ENCODE measurements at regions not wholly inside any gene's neighbourhood (a gene's known extent, or its start where the extent isn't known, plus 50 kb on each side); places are given as distances from the start of the nearest gene placed in this dataset.

DNA sequence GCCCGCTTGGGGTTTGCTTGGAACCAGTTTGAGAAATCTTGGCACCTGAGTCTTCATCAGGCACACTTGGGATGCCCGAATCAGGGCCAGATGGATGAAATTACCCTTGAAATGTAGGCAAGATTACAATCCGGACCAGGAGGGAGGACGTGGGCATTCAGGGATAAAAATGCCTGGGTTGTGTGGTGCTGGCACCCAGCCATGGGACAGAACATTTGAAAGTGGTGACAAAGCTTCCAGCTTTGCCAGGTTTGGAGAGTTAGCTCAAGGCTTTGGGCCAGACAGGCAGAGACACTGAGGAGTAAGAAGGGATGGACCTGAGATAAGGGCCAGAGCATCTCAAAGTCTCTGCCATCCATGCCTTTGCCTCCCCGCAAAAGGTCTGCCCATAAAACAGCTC lies 182.2 kb downstream of the TTC32 start:
- peaks cover 9% of the 10 kb centered on the region for H3K4me1 ChIP-seq (ENCODE audit: insufficient read depth, low read length)
- no peaks in the 10 kb centered on the region for H3K9me3 ChIP-seq (ENCODE audit: low read depth, low read length)
- H3K4me3 ChIP-seq (ENCODE audit: insufficient read depth, low read length): no peak overlapping the region
- H4K20me1 ChIP-seq (ENCODE audit: insufficient read depth, low read length): no peaks in the 10 kb centered on the region
- no peak overlapping the region for H3K27ac ChIP-seq (ENCODE audit: low read depth, low read length)
- no peaks in the 10 kb centered on the region for H3K79me2 ChIP-seq (ENCODE audit: insufficient read depth, low read length)
- H2AFZ ChIP-seq (ENCODE audit: low read length): no peak overlapping the region
- TF ChIP-seq, protein P1, sequence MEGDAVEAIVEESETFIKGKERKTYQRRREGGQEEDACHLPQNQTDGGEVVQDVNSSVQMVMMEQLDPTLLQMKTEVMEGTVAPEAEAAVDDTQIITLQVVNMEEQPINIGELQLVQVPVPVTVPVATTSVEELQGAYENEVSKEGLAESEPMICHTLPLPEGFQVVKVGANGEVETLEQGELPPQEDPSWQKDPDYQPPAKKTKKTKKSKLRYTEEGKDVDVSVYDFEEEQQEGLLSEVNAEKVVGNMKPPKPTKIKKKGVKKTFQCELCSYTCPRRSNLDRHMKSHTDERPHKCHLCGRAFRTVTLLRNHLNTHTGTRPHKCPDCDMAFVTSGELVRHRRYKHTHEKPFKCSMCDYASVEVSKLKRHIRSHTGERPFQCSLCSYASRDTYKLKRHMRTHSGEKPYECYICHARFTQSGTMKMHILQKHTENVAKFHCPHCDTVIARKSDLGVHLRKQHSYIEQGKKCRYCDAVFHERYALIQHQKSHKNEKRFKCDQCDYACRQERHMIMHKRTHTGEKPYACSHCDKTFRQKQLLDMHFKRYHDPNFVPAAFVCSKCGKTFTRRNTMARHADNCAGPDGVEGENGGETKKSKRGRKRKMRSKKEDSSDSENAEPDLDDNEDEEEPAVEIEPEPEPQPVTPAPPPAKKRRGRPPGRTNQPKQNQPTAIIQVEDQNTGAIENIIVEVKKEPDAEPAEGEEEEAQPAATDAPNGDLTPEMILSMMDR (IDR thresholded peaks at IDR 0.05; ENCODE audit: extremely low read depth, low read depth, low read length): no peak
- no peaks in the 10 kb centered on the region for H3K36me3 ChIP-seq (ENCODE audit: insufficient read depth, low read length)
- no peaks in the 10 kb centered on the region for H3K27me3 ChIP-seq (ENCODE audit: insufficient read depth, low read length)
- DNase-seq (ENCODE audit: insufficient read length, low spot score, missing footprints): no peak
- no peak overlapping the region for H3K4me2 ChIP-seq (ENCODE audit: insufficient read depth, low read length)

DNA sequence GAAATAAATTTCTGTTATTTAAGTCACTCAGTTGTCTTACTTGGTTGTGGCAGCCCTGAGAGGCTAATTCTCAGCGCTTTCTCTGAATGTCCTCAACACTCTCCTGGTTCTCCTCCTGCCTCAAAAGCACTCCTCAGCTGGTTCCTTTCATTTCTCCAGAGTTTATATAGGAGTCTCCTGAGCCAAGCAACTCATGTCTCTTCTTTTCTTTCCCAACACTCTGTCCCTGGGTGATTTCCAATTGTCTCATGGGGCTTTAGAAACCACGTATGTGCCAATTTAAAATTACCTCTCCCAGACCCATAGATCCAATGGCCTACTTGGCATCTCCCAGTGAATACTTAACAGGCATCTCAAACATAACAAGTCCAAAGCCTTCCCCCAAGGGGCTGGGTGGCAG lies 184.3 kb downstream of the TTC32 start:
- H2AFZ ChIP-seq (ENCODE audit: low read length): no peak overlapping the region
- TF ChIP-seq, protein P1 (IDR thresholded peaks at IDR 0.05; ENCODE audit: extremely low read depth, low read depth, low read length): no peak
- H3K4me1 ChIP-seq (ENCODE audit: insufficient read depth, low read length): peaks cover 3% of the 10 kb centered on the region
- no peaks in the 10 kb centered on the region for H3K79me2 ChIP-seq (ENCODE audit: insufficient read depth, low read length)
- no peak for DNase-seq (ENCODE audit: insufficient read length, low spot score, missing footprints)
- no peaks in the 10 kb centered on the region for H4K20me1 ChIP-seq (ENCODE audit: insufficient read depth, low read length)
- H3K9me3 ChIP-seq (ENCODE audit: low read depth, low read length): no peaks in the 10 kb centered on the region
- no peak overlapping the region for H3K4me3 ChIP-seq (ENCODE audit: insufficient read depth, low read length)
- no peaks in the 10 kb centered on the region for H3K36me3 ChIP-seq (ENCODE audit: insufficient read depth, low read length)
- H3K4me2 ChIP-seq (ENCODE audit: insufficient read depth, low read length): no peak overlapping the region
- no peaks in the 10 kb centered on the region for H3K27me3 ChIP-seq (ENCODE audit: insufficient read depth, low read length)
- no peak overlapping the region for H3K27ac ChIP-seq (ENCODE audit: low read depth, low read length)

DNA sequence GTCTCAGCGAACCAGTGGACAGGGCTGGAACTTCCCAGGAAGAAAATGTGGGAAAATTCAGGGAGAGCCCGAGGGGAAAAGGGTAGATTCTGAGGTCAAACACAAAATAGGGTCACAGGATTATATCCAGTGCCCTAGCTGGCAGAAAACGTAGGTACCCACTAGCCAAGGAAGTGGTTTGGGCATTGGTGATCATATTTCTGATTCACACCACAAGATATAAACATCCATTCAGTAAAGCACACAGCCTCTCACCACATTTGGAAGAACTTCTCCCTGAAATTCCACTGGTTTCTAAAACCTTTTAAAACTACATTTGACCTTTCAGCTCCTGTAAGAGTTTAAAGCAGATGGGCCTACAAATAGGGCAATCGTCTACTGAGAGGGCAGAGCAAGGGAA lies 186.9 kb downstream of the TTC32 start:
- Histone ChIP-seq H3K27ac (ENCODE audit: low read depth, low read length) (no peak overlapping the region), H3K9me3 (ENCODE audit: low read depth, low read length) (no peaks in the 10 kb centered on the region), H3K4me2 (ENCODE audit: insufficient read depth, low read length) (no peak overlapping the region), H3K4me3 (ENCODE audit: insufficient read depth, low read length) (no peak overlapping the region), H3K79me2 (ENCODE audit: insufficient read depth, low read length) (no peaks in the 10 kb centered on the region), H2AFZ (ENCODE audit: low read length) (no peak overlapping the region), H4K20me1 (ENCODE audit: insufficient read depth, low read length) (no peaks in the 10 kb centered on the region), H3K27me3 (ENCODE audit: insufficient read depth, low read length) (no peaks in the 10 kb centered on the region), H3K4me1 (ENCODE audit: insufficient read depth, low read length) (peaks cover 18% of the 10 kb centered on the region), H3K36me3 (ENCODE audit: insufficient read depth, low read length) (no peaks in the 10 kb centered on the region)
- DNase-seq (ENCODE audit: insufficient read length, low spot score, missing footprints): no peak
- TF ChIP-seq, protein P1 (IDR thresholded peaks at IDR 0.05; ENCODE audit: extremely low read depth, low read depth, low read length): no peak

DNA sequence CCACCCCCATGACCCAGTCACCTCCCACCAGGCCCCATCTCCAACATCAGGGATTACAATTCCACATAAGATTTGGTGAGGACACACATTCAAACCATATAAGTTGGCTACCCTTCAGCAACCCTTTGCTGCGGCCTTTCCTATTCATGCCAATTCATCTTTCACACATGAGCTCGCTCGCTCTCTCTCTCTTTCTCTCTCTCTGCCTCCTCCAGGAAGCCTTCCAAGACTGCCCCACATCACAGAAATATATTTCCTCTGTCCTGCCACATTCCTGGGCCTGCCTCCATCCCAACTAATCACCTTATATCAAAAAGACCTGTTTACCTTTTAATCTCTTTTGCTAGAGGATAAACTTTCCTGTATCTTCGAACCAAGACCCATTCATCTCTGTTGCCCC lies 188.9 kb downstream of the TTC32 start:
- Histone ChIP-seq H3K27me3 (ENCODE audit: insufficient read depth, low read length) (no peaks in the 10 kb centered on the region), H2AFZ (ENCODE audit: low read length) (no peak overlapping the region), H4K20me1 (ENCODE audit: insufficient read depth, low read length) (no peaks in the 10 kb centered on the region), H3K27ac (ENCODE audit: low read depth, low read length) (no peak overlapping the region), H3K36me3 (ENCODE audit: insufficient read depth, low read length) (no peaks in the 10 kb centered on the region), H3K4me3 (ENCODE audit: insufficient read depth, low read length) (no peak overlapping the region), H3K79me2 (ENCODE audit: insufficient read depth, low read length) (no peaks in the 10 kb centered on the region), H3K4me1 (ENCODE audit: insufficient read depth, low read length) (peaks cover 18% of the 10 kb centered on the region), H3K4me2 (ENCODE audit: insufficient read depth, low read length) (no peak overlapping the region), H3K9me3 (ENCODE audit: low read depth, low read length) (no peaks in the 10 kb centered on the region)
- no peak for DNase-seq (ENCODE audit: insufficient read length, low spot score, missing footprints)
- TF ChIP-seq, protein P1 (IDR thresholded peaks at IDR 0.05; ENCODE audit: extremely low read depth, low read depth, low read length): no peak
